Neural progenitor cell (in vitro differentiated cells): ENCODE measurements at regions not wholly inside any gene's neighbourhood (a gene's known extent, or its start where the extent isn't known, plus 50 kb on each side); places are given as distances from the start of the nearest gene placed in this dataset.
A peak's percentile ranks its signal among the peaks of the same experiment; 100 is the strongest.

Experiments
- DNase-seq: peaks from one replicate; pipeline ENCODE4 v3.0.0-alpha.2; 2016; ENCODE audit warnings: low spot score
- H2AFZ ChIP-seq: fragments of 200-600 bp; sonication (generic); replicated peaks from 2 replicates; pipeline ENCODE4 v1.6.1; 2016; ENCODE audit warnings: antibody characterized with exemption
- H3F3A ChIP-seq: fragments of 200-600 bp; sonication (generic); 2 replicates; pipeline ENCODE4 v1.6.1; 2016; ENCODE audit warnings: antibody characterized with exemption, low read depth
- H3K27ac ChIP-seq: fragments of 200-600 bp; sonication (generic); 2 replicates; pipeline ENCODE4 v1.5.1; 2016; ENCODE audit warnings: mild to moderate bottlenecking
- H3K27me3 ChIP-seq: fragments of 200-600 bp; sonication (generic); 2 replicates; pipeline ENCODE4 v1.6.1; 2016; ENCODE audit warnings: mild to moderate bottlenecking, moderate library complexity
- H3K36me3 ChIP-seq: fragments of 200-600 bp; sonication (generic); 2 replicates; pipeline ENCODE4 v1.5.1; 2016
- H3K4me1 ChIP-seq: fragments of 200-600 bp; sonication (generic); 2 replicates; pipeline ENCODE4 v1.6.1; 2016; ENCODE audit warnings: mixed run types
- H3K4me2 ChIP-seq: fragments of 200-600 bp; sonication (generic); 2 replicates; pipeline ENCODE4 v1.6.1; 2016
- H3K4me3 ChIP-seq: fragments of 200-600 bp; sonication (generic); 2 replicates; pipeline ENCODE4 v1.5.1; 2016
- H3K79me2 ChIP-seq: fragments of 200-600 bp; sonication (generic); 2 replicates; pipeline ENCODE4 v1.6.1; 2016; ENCODE audit warnings: low read depth
- H3K9ac ChIP-seq: fragments of 200-600 bp; sonication (generic); 2 replicates; pipeline ENCODE4 v1.6.1; 2016
- H3K9me3 ChIP-seq: fragments of 200-600 bp; sonication (generic); 2 replicates; pipeline ENCODE4 v1.5.1; 2016; ENCODE audit warnings: low read depth
- H4K20me1 ChIP-seq: fragments of 200-600 bp; sonication (generic); 2 replicates; pipeline ENCODE4 v1.6.1; 2016; ENCODE audit warnings: low read depth
- H3K27ac Mint-ChIP-seq: 3 replicates; pipeline ENCODE4 v1.8.0; 2021; ENCODE audit warnings: mixed read lengths
- H3K27me3 Mint-ChIP-seq: 2 replicates; pipeline ENCODE4 v1.8.0; 2022; ENCODE audit warnings: low read depth, mild to moderate bottlenecking, inconsistent platforms, moderate library complexity, mixed read lengths; ENCODE audit not compliant: insufficient read depth
- H3K36me3 Mint-ChIP-seq: 3 replicates; pipeline ENCODE4 v1.8.0; 2021; ENCODE audit warnings: mixed read lengths
- H3K4me1 Mint-ChIP-seq: 3 replicates; pipeline ENCODE4 v1.8.0; 2021; ENCODE audit warnings: mixed read lengths
- H3K4me3 Mint-ChIP-seq: 3 replicates; pipeline ENCODE4 v1.8.0; 2021; ENCODE audit warnings: mild to moderate bottlenecking, moderate library complexity, mixed read lengths
- H3K9me3 Mint-ChIP-seq: 3 replicates; pipeline ENCODE4 v1.8.0; 2020; ENCODE audit warnings: mixed read lengths
- EZH2 ChIP-seq: fragments of 200-600 bp; sonication (generic); IDR thresholded peaks from 2 replicates; pipeline ENCODE4 v1.6.1; 2017; ENCODE audit warnings: antibody characterized with exemption, mild to moderate bottlenecking, moderate library complexity
- EZH2phosphoT487 ChIP-seq: fragments of 200-600 bp; sonication (generic); IDR thresholded peaks from 2 replicates; pipeline ENCODE4 v1.6.1; 2017; ENCODE audit warnings: antibody characterized with exemption
- TF ChIP-seq, protein P1 (sequence below): fragments of 200-600 bp; sonication (generic); IDR thresholded peaks from 2 replicates; pipeline ENCODE4 v1.5.1; 2017; ENCODE audit warnings: antibody characterized with exemption, mild to moderate bottlenecking

DNA sequence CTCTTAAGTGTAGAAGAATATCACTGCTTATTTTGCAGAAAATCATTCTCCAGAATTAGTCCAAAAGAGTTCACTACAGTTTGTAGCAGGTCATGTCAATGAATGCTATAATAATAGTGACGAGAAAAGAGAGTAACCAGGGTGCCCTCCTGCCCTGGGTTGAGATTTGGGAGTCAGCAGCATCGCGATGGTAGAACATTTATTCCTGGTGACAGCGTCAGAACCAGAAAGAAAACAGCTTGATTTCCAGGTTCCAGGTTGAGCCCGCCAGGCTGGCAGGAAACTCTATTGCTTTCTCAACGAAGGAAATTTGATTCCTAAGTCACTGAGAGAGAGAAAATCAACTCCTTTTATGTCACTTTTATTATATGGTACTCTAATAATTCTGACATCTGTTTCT lies 550.3 kb downstream of the QKI start:
- H3K36me3 ChIP-seq: no peaks in the 10 kb centered on the region
- no peak overlapping the region for H3K4me3 Mint-ChIP-seq
- DNase-seq: no peak
- no peak for TF ChIP-seq EZH2
- TF ChIP-seq, protein P1, sequence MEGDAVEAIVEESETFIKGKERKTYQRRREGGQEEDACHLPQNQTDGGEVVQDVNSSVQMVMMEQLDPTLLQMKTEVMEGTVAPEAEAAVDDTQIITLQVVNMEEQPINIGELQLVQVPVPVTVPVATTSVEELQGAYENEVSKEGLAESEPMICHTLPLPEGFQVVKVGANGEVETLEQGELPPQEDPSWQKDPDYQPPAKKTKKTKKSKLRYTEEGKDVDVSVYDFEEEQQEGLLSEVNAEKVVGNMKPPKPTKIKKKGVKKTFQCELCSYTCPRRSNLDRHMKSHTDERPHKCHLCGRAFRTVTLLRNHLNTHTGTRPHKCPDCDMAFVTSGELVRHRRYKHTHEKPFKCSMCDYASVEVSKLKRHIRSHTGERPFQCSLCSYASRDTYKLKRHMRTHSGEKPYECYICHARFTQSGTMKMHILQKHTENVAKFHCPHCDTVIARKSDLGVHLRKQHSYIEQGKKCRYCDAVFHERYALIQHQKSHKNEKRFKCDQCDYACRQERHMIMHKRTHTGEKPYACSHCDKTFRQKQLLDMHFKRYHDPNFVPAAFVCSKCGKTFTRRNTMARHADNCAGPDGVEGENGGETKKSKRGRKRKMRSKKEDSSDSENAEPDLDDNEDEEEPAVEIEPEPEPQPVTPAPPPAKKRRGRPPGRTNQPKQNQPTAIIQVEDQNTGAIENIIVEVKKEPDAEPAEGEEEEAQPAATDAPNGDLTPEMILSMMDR: no peak
- no peak for TF ChIP-seq EZH2phosphoT487
- H3K4me3 ChIP-seq: no peak overlapping the region
- H2AFZ ChIP-seq: no peak overlapping the region
- no peaks in the 10 kb centered on the region for H3K27me3 ChIP-seq
- peaks cover 9% of the 10 kb centered on the region for H3K4me1 ChIP-seq
- H3K27me3 Mint-ChIP-seq: peaks cover 11% of the 10 kb centered on the region
- no peak overlapping the region for H3K27ac ChIP-seq
- H3K79me2 ChIP-seq: no peaks in the 10 kb centered on the region
- H3F3A ChIP-seq: peaks cover 3% of the 10 kb centered on the region
- no peak overlapping the region for H3K9ac ChIP-seq
- H3K4me2 ChIP-seq: no peak overlapping the region
- H3K9me3 Mint-ChIP-seq: no peaks in the 10 kb centered on the region
- no peaks in the 10 kb centered on the region for H3K9me3 ChIP-seq
- no peaks in the 10 kb centered on the region for H4K20me1 ChIP-seq
- peak overlapping the region; percentile 79 for H3K27ac Mint-ChIP-seq
- H3K36me3 Mint-ChIP-seq: peaks cover 1% of the 10 kb centered on the region
- peaks cover 33% of the 10 kb centered on the region for H3K4me1 Mint-ChIP-seq

DNA sequence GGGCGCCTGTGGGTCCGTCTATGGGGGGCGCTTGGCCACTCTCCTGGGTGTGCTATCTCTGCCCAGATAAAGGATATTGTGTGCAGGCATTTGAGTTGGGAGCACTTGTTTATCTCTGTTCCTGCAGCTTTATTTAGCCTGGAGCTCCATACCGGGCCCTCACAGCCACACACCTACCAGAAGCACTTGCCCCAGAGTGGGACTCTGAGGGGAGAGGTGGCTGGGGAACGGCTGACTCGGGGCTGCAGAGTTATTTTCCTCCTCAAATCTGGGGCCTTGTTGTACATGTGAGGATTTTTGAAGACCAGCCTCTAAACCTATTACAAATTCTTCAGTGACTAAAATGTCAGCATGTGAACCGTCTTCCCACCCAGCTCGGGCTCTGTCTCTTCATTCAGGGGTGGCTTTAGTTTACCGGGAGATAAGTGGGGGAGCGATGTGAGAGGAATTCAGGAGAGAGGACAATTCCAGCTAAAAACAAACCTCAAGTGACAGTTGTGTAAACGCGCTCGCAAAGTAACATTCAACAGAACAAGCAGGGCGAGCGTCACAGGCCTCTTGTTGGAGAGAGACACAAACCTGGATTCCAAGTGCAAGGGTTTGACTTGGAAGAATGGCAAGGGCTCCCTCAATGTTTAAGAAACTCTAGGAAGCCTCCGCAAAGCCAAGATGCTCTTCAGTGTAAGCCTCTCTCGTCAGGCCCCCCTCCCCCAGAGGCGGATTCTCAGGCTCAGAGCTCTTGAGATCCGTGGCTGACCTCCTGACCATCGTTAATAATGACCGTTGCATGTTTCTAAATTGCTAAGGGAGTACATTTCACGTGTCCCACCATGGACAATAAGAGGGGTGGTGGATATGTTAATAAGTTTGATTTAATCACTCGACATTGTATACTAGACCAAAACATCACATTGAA lies 548.9 kb downstream of the QKI start:
- Mint-ChIP-seq H3K4me3 (no peak overlapping the region), H3K27me3 (peaks cover 5% of the 10 kb centered on the region), H3K9me3 (no peaks in the 10 kb centered on the region), H3K4me1 (peaks cover 46% of the 10 kb centered on the region), H3K36me3 (no peaks in the 10 kb centered on the region), H3K27ac (peak overlapping the region; percentile 48)
- no peaks in the 10 kb centered on the region for H3K36me3 ChIP-seq
- no peaks in the 10 kb centered on the region for H4K20me1 ChIP-seq
- peak overlapping the region; percentile 50 for H2AFZ ChIP-seq
- H3K4me3 ChIP-seq: no peak overlapping the region
- H3K4me1 ChIP-seq: peaks cover 13% of the 10 kb centered on the region
- no peak overlapping the region for H3K9ac ChIP-seq
- no peak overlapping the region for H3K27ac ChIP-seq
- TF ChIP-seq, protein P1: no peak
- TF ChIP-seq EZH2: no peak
- no peak for TF ChIP-seq EZH2phosphoT487
- no peak for DNase-seq
- H3K4me2 ChIP-seq: no peak overlapping the region
- no peaks in the 10 kb centered on the region for H3K79me2 ChIP-seq
- H3K27me3 ChIP-seq: no peaks in the 10 kb centered on the region
- H3F3A ChIP-seq: peaks cover 5% of the 10 kb centered on the region
- H3K9me3 ChIP-seq: no peaks in the 10 kb centered on the region

DNA sequence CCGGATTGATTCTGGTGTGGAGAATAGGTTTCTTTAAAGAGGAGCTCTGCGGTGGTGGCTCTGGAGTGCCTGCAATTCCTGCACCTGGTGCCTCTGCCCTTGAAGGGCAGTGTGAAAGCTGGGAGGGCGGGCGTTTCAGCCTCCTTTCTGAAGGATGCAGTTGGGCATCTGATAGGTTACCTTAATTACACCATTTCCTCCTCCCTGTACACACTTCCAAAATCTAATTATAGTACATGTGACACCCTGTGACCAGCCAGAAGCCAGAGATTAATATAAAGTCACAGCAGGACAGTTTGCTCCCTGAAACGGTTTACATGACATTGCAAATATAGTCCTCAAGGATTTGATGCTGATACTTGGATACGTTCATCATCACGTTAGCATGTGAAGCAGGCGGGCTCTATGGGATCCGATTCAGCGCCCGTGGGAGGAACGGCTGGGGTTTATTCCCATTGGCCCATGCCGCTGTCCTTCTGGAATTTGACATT lies 548.2 kb downstream of the QKI start:
- Histone ChIP-seq H3F3A (peaks cover 10% of the 10 kb centered on the region), H3K9ac (no peak overlapping the region), H3K36me3 (no peaks in the 10 kb centered on the region), H3K4me1 (peaks cover 18% of the 10 kb centered on the region), H3K27ac (no peak overlapping the region), H3K27me3 (no peaks in the 10 kb centered on the region), H4K20me1 (no peaks in the 10 kb centered on the region), H3K4me2 (no peak overlapping the region), H3K4me3 (no peak overlapping the region), H2AFZ (no peak overlapping the region), H3K9me3 (no peaks in the 10 kb centered on the region), H3K79me2 (no peaks in the 10 kb centered on the region)
- no peak for DNase-seq
- H3K9me3 Mint-ChIP-seq: no peaks in the 10 kb centered on the region
- peak overlapping the region; percentile 9 for H3K27ac Mint-ChIP-seq
- TF ChIP-seq, protein P1: no peak
- H3K4me3 Mint-ChIP-seq: no peak overlapping the region
- H3K4me1 Mint-ChIP-seq: peaks cover 53% of the 10 kb centered on the region
- H3K27me3 Mint-ChIP-seq: peaks cover 5% of the 10 kb centered on the region
- H3K36me3 Mint-ChIP-seq: no peaks in the 10 kb centered on the region
